CD1c-positive myeloid dendritic cell (primary cell): ENCODE measurements at regions not wholly inside any gene's neighbourhood (a gene's known extent, or its start where the extent isn't known, plus 50 kb on each side); places are given as distances from the start of the nearest gene placed in this dataset.

ENCODE experiments used
- DNase-seq: peaks from one replicate; pipeline ENCODE4 v3.0.0-alpha.2; 2016; ENCODE audit errors: extremely low spot score

GRCh38 chr4:89363786-89364185 lies 56.2 kb upstream of the GPRIN3 start:
- DNase-seq = no peak

- DNase-seq = no peak
Observed at GRCh38 chr4:89358935-89359638, 51.5 kb upstream of the GPRIN3 start.

GRCh38 chr4:89357787-89358186 lies 50.2 kb upstream of the GPRIN3 start:
- DNase-seq = no peak
